Immature natural killer cell (primary cell): ENCODE measurements at regions not wholly inside any gene's neighbourhood (a gene's known extent, or its start where the extent isn't known, plus 50 kb on each side); places are given as distances from the start of the nearest gene placed in this dataset.
"Not testable (repeated sequence)": the region's sequence is repeated elsewhere in the genome, so short reads cannot be mapped to it uniquely, and the experiment has no call there.

Source experiments
- DNase-seq, 3 donors: peaks; one replicate each; pipeline ENCODE4 v3.0.0; 2022; ENCODE audit warnings: mixed read lengths in 1 of 3
- H3K27ac Mint-ChIP-seq, 6 donors: one replicate each; pipeline ENCODE4 v1.8.0; 2020; ENCODE audit warnings: mixed read lengths in 6 of 6, mild to moderate bottlenecking in 5 of 6, inconsistent platforms in 4 of 6, moderate library complexity in 3 of 6
- H3K27me3 Mint-ChIP-seq, 3 donors: one replicate each; pipeline ENCODE4 v1.8.0; 2020 to 2021; ENCODE audit warnings: low read depth in 3 of 3, mild to moderate bottlenecking in 3 of 3, mixed read lengths in 3 of 3, moderate library complexity in 3 of 3, inconsistent platforms in 1 of 3
- H3K36me3 Mint-ChIP-seq, 3 donors: one replicate each; pipeline ENCODE4 v1.8.0; 2020; ENCODE audit warnings: mixed read lengths in 3 of 3, inconsistent platforms in 2 of 3, mild to moderate bottlenecking in 2 of 3
- H3K4me1 Mint-ChIP-seq, 2 donors: one replicate each; pipeline ENCODE4 v1.8.0; 2020; ENCODE audit warnings: inconsistent platforms in 2 of 2, mild to moderate bottlenecking in 2 of 2, mixed read lengths in 2 of 2, moderate library complexity in 1 of 2
- H3K4me3 Mint-ChIP-seq, 5 donors: one replicate each; pipeline ENCODE4 v1.8.0; 2020; ENCODE audit warnings: mild to moderate bottlenecking in 5 of 5, mixed read lengths in 5 of 5, inconsistent platforms in 3 of 5, moderate library complexity in 3 of 5
- H3K9me3 Mint-ChIP-seq, 6 donors: one replicate each; pipeline ENCODE4 v1.8.0; 2020; ENCODE audit warnings: mild to moderate bottlenecking in 6 of 6, mixed read lengths in 6 of 6, inconsistent platforms in 4 of 6, moderate library complexity in 3 of 6

DNA sequence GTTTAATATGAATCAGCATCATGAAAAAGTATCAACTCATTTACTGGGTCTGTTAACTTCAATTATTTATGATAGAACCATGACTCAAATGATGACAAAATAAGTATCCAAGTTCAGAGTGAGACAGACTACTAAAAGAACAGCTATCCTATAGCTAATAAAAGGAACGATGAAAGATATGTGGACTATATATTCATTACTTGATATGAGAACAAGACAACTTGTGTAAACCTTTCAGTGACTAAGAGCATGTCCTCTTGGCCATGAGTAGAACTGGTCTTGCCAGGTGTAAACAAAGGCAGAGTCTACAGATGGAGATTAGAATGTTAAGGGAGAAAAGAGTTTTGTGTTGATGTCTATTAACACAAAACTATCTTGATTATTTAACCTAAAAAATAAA, 360.4 kb upstream of the ZC3H15 start:
- Mint-ChIP-seq H3K36me3 (no peaks in the 10 kb centered on the region), H3K4me3 (no peak overlapping the region), H3K27me3 (no peaks in the 10 kb centered on the region), H3K27ac (no peak overlapping the region), H3K9me3 (peaks cover 0 to 28% (median 17%) of the 10 kb centered on the region in 6 donors), H3K4me1 (no peaks in the 10 kb centered on the region)
- no peak for DNase-seq

DNA sequence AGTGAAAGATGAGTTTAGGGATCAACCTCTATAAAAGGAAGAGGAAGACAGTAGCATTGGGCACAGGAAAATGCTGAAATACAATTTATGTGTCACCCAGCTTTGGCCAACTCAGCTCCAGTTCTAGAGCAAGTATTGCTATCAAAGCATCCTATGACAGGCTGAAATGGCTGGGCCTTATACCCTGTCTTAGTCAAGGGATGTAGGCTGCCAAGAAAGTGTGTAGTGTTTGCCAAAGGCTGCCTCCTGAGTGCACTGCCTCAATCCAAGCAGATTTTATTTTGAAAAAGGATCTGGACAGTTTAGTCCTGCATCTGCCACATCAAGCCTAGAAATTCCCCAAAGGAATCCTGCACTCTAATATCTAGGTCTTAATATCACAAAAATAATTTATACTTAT, 359.9 kb upstream of the ZC3H15 start:
- Mint-ChIP-seq H3K27ac (no peak overlapping the region), H3K4me3 (no peak overlapping the region), H3K27me3 (no peaks in the 10 kb centered on the region), H3K36me3 (no peaks in the 10 kb centered on the region), H3K4me1 (no peaks in the 10 kb centered on the region), H3K9me3 (peaks cover 0 to 28% (median 17%) of the 10 kb centered on the region in 6 donors)
- no peak for DNase-seq

DNA sequence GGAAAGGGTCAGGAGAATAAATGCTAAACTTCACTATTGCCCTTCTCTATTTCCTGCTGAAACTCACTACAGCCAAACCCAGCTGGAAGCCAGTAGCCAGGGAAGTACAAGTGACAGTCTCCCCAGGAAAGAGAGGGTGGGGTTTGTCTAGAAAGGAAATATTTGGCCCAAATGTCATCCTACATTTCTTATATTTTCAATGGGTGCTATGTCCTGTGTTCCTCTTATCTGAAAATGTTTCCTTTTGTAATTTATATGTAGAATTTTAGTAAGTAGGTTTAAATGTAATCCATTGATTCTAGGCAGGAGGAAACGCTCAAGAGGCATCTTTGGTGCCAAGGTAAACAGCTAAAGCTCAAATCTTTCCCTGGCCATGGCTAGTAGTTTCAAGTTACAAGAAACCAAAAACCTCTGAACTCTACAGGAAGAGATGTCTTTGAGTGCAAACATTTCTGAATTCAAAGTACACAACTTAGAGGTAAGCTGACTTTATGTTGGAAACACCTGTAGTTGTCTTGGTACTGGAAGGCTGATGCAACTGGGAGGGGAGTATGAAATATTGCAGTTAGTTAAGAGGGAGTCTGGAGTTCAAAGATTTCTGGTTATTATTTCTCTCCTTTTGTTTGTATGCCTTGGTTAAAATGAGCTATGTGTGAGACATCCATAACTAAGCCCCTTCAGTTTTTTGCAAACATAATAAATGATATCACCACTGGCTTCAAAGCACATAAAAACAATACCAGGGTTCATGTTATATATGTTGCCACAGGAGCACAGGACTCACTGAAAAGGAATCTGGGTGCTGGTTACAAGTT, 356.1 kb upstream of the ZC3H15 start:
- Mint-ChIP-seq H3K4me1 (no peaks in the 10 kb centered on the region), H3K27ac (no peak overlapping the region), H3K4me3 (no peak overlapping the region), H3K9me3 (peaks cover 2 to 19% (median 10%) of the 10 kb centered on the region in 6 donors), H3K27me3 (no peaks in the 10 kb centered on the region), H3K36me3 (no peaks in the 10 kb centered on the region)
- DNase-seq: no peak

DNA sequence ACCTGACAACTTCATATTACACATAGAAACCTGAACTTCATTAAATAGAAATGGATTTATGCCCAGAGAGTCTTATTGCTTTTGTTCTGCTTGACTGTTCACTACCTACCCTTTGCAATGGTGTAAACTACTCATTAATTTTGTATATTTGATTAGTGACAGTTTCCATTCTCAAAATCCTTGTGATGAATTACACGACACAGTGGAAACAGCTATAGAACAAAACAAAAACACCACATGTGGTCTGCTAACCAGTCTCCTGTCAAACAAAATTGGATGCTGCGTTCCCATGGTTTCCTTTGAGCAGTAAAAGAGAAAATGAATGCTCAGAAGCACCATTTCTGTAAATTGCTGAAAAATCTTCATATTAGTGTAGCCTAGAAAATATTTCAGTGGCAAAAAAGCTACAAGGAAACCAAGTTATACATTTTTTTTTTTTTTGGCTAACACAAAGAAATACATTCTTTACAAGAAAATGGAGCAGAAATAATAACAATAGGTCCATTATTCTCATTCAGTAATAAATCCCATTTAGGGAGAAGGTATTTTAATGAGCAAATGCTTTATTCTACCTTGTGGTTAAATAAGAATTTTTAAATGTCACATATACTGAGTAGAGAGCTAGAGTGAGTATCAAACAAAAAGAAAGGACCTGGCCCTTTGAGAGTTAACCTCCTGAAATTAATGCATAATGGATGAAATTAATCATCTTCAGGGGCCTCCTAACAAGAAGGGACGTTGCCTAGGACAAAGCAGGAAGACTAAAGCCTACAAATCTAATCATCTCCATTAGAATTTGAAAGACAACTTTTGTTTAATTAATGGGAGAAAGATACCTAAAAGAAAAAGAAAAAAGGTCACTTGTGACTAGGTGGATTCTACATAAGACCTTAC, 355.1 kb upstream of the ZC3H15 start:
- H3K27me3 Mint-ChIP-seq: no peaks in the 10 kb centered on the region
- DNase-seq: no peak
- no peak overlapping the region for H3K4me3 Mint-ChIP-seq
- no peaks in the 10 kb centered on the region for H3K4me1 Mint-ChIP-seq
- peaks cover 3 to 26% (median 14%) of the 10 kb centered on the region in 6 donors for H3K9me3 Mint-ChIP-seq
- no peak overlapping the region for H3K27ac Mint-ChIP-seq
- H3K36me3 Mint-ChIP-seq: no peaks in the 10 kb centered on the region

DNA sequence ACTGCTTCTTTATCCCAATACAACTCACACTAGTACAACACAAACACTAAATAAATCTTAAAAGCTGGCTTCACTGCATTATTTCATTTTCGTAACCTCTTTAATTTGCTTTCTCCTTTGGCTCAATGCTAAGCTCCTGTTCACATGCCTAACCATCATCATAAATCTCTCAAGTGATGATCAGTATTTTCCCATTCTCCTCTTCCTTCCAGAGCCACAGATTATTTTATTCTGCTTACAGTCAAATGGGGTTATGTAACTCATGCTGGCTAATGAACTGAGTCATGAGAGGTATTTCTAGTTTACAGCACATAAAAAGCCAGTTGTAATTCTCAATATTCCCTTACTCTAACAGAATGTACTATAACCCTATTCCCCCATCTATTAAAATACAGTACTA, 350.4 kb upstream of the ZC3H15 start:
- H3K9me3 Mint-ChIP-seq: peaks cover 3 to 35% (median 12%) of the 10 kb centered on the region in 6 donors
- H3K27ac Mint-ChIP-seq: no peak overlapping the region
- no peak for DNase-seq
- no peaks in the 10 kb centered on the region for H3K36me3 Mint-ChIP-seq
- no peak overlapping the region for H3K4me3 Mint-ChIP-seq
- H3K4me1 Mint-ChIP-seq: no peaks in the 10 kb centered on the region
- H3K27me3 Mint-ChIP-seq: no peaks in the 10 kb centered on the region

DNA sequence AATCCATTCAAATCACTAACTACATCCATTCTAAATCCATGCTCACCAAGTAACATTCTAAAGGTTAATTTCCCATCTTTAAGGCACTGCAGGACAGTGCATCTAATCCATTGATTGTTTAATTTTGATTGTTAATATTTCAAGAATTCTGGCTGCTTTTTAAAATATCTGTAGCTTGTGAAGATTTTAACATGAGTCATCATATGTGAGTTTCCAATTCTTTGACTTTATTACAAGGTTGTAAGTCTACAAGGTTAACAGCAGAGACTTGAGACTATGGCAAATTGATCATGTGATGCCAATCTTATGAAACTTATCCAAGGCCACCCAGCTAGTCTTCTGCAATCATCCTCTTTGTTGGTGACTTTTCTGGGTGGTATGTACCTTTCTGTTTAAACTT, 349.2 kb upstream of the ZC3H15 start:
- Mint-ChIP-seq H3K4me3 (no peak overlapping the region), H3K27ac (no peak overlapping the region), H3K9me3 (peaks cover 3 to 35% (median 12%) of the 10 kb centered on the region in 6 donors), H3K36me3 (no peaks in the 10 kb centered on the region), H3K27me3 (no peaks in the 10 kb centered on the region), H3K4me1 (no peaks in the 10 kb centered on the region)
- DNase-seq: no peak

DNA sequence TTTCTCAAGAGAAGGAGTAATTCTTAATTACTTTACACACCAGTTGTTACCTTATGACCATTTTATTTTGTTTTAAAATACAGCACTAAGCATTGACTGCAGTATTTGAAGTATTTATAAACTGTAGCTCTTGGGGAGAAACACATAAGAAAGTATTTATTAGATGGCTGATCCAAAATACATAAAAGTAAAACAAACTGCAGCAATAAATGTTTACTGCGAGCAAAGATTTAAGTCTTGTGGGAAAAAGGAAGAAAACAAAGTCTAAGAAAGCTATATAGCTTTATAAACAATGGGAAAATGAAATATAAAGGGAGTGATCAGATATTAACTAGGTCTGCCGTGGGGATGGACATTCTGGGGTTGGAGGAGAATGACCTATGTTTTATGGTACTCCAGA, 347.2 kb upstream of the ZC3H15 start:
- no peak overlapping the region for H3K27ac Mint-ChIP-seq
- H3K36me3 Mint-ChIP-seq: no peaks in the 10 kb centered on the region

DNA sequence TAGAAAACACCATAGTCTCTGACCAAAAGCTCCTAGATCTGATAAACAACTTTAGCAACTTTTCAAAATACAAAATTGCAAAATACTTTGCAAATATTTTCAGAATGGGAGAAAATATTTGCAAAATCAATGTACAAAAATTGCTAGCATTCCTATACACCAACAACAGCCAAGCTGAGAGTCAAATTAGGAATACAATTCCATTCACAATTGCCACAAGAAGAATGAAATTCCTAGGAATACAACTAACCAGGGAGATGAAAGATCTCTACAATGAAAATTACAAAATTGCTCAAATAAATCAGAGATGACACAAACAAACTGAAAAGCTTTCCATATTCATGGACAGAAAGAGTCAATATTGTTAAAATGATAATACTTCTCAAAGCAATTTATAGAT, 327.0 kb upstream of the ZC3H15 start:
- Mint-ChIP-seq H3K36me3 (peaks cover 6 to 18% (median 17%) of the 10 kb centered on the region in 3 donors), H3K4me3 (no peak overlapping the region), H3K9me3 (peaks cover 21 to 73% (median 59%) of the 10 kb centered on the region in 6 donors), H3K27ac (no peak overlapping the region), H3K4me1 (no peaks in the 10 kb centered on the region), H3K27me3 (peaks cover 0 to 2% (median 1%) of the 10 kb centered on the region in 3 donors)
- DNase-seq: no peak

More for the DNA sequence above, 347.2 kb upstream of the ZC3H15 start:
- peaks cover 3 to 42% (median 9%) of the 10 kb centered on the region in 6 donors for H3K9me3 Mint-ChIP-seq
- no peak overlapping the region for H3K4me3 Mint-ChIP-seq
- no peaks in the 10 kb centered on the region for H3K27me3 Mint-ChIP-seq
- no peaks in the 10 kb centered on the region for H3K4me1 Mint-ChIP-seq
- DNase-seq: no peak

DNA sequence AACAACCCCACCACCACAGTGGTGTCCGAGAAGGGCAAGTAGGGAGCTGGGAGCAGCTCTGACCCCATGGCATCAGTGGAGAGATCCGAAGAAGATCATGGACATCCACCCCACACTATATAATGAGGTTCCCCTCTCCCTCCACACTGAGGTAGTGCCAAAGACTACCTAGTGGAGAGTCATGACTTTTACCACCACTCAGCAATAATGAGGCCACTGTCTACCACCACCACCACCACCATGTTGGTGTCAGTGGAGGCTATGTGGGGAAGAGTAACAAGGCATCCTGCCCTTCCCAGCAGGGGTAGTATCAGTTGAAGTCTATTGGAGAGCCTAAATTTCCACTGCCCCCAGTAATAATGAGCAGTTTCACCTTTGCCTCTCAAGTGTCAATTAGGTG, 321.7 kb upstream of the ZC3H15 start:
- H3K27ac Mint-ChIP-seq: no peak overlapping the region
- H3K36me3 Mint-ChIP-seq: peaks cover 6 to 27% (median 17%) of the 10 kb centered on the region in 3 donors
- peaks cover 16 to 65% (median 38%) of the 10 kb centered on the region in 6 donors for H3K9me3 Mint-ChIP-seq

DNA sequence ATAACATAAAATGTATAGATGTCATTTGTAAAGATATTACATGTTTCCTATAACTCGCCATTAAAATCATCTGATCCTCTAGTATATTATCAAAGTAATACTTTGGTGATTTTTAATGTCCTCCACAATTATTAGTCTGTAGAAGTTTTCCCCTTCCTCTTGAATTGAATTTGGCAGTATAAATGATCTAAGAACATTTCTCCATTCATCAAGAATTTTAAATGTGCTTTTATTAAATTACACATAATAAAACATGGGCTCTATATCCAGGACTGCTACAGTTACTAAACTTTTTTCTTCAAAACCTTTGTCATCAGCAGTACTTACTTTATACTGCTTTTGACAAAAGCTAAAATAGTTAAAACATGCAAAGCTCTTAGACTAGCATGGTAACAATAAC, 315.4 kb upstream of the ZC3H15 start:
- no peak for DNase-seq
- Mint-ChIP-seq H3K9me3 (peaks cover 7 to 21% (median 12%) of the 10 kb centered on the region in 6 donors), H3K27me3 (peaks cover 0 to 1% (median 0%) of the 10 kb centered on the region in 3 donors), H3K4me1 (no peaks in the 10 kb centered on the region), H3K4me3 (no peak overlapping the region), H3K36me3 (peaks cover 0 to 10% (median 4%) of the 10 kb centered on the region in 3 donors), H3K27ac (no peak overlapping the region)

More for the DNA sequence above, 321.7 kb upstream of the ZC3H15 start:
- no peak overlapping the region for H3K4me3 Mint-ChIP-seq
- DNase-seq: no peak
- H3K4me1 Mint-ChIP-seq: no peaks in the 10 kb centered on the region
- H3K27me3 Mint-ChIP-seq: peaks cover 0 to 3% (median 0%) of the 10 kb centered on the region in 3 donors

DNA sequence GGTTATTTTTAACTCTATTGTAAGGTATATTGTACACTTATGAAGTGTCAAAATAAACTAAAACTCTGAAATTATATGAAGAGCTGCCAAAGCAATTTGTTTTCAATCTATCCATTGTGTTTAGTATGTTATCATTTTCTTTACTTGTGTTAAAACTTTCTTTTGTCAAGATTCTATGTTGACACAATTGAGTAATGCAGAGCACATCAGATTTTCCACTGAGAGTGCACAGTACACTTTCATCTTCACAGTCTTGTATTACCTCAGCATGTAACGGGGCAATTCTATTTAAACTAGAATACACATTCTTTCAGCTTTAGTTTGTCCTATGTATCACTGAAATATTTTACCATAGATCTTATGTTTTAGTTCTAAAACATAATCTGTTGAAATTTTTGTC, 304.4 kb upstream of the ZC3H15 start:
- H3K27me3 Mint-ChIP-seq: peaks cover 0 to 2% (median 2%) of the 10 kb centered on the region in 3 donors
- H3K4me1 Mint-ChIP-seq: no peaks in the 10 kb centered on the region
- no peak overlapping the region for H3K4me3 Mint-ChIP-seq
- H3K9me3 Mint-ChIP-seq: peaks cover 1 to 44% (median 14%) of the 10 kb centered on the region in 6 donors
- H3K36me3 Mint-ChIP-seq: peaks cover 0 to 9% (median 4%) of the 10 kb centered on the region in 3 donors
- DNase-seq: no peak
- no peak overlapping the region for H3K27ac Mint-ChIP-seq

DNA sequence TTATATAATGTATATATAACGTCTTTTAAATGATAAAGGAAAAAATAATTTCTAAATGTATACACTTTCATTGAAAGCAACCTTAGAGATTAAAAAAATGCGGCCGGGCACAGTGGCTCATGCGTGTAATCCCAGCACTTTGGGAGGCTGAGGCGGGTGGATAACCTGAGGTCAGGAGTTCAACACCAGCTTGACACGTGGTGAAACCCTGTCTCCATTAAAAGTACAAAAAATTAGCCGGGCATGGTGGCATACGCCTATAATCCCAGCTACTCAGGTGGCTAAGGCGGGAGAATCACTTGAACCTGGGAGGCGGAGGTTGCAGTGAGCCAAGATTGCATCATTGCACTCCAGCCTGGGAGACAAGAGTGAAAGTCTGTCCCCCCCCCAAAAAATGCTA, 303.7 kb upstream of the ZC3H15 start:
- not testable (repeated sequence) for H3K27me3 Mint-ChIP-seq

DNA sequence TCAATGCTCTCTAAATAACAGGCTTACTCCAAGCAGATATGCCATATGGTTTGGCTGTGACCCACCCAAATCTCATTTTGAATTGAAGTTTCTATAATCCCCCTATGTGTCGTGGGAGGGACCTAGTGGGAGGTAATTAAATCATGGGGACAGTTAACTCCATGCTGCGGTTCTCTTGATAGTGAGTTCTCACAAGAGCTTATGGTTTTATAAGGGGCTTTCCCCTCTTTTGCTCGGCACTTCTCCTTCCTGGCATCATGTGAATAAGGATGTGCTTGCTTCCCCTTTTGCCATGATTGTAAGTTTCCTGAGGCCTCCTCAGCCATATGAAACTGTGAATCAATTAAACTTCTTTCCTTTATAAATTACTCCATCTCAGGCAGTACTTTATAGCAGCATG, 302.7 kb upstream of the ZC3H15 start:
- no peak overlapping the region for H3K27ac Mint-ChIP-seq
- H3K9me3 Mint-ChIP-seq: peaks cover 3 to 46% (median 15%) of the 10 kb centered on the region in 6 donors

More for the DNA sequence above, 303.7 kb upstream of the ZC3H15 start:
- H3K36me3 Mint-ChIP-seq, H3K4me3 Mint-ChIP-seq, H3K27ac Mint-ChIP-seq, H3K4me1 Mint-ChIP-seq, DNase-seq: not testable (repeated sequence)
- peaks cover 3 to 44% (median 15%) of the 10 kb centered on the region in 6 donors for H3K9me3 Mint-ChIP-seq

DNA sequence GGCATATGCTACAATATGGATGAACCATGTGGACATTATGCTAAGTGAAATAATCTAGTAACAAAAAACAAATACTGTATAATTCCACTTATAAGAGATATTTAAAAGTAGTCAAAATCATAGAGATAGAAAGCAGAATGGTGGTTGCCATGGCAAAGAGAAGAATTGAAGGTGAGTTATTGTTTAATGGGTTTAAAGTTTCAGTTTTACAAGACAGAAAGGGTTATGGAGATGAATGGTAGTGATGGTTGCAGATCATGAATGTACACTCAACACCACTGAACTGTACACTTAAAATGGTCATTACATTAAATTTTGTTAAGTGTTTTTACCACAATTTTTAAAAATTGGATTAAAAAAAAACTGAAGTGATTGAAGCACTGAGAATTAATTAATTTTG, 298.2 kb upstream of the ZC3H15 start:
- H3K4me1 Mint-ChIP-seq: no peaks in the 10 kb centered on the region
- no peak overlapping the region for H3K4me3 Mint-ChIP-seq
- H3K9me3 Mint-ChIP-seq: peaks cover 0 to 38% (median 16%) of the 10 kb centered on the region in 6 donors
- H3K27ac Mint-ChIP-seq: no peak overlapping the region
- H3K27me3 Mint-ChIP-seq: peaks cover 0 to 2% (median 0%) of the 10 kb centered on the region in 3 donors
- no peak for DNase-seq
- H3K36me3 Mint-ChIP-seq: peaks cover 4 to 7% (median 5%) of the 10 kb centered on the region in 3 donors

More for the DNA sequence above, 302.7 kb upstream of the ZC3H15 start:
- no peak overlapping the region for H3K4me3 Mint-ChIP-seq
- H3K36me3 Mint-ChIP-seq: peaks cover 0 to 9% (median 4%) of the 10 kb centered on the region in 3 donors
- DNase-seq: no peak
- H3K27me3 Mint-ChIP-seq: peaks cover 0 to 2% (median 2%) of the 10 kb centered on the region in 3 donors
- no peaks in the 10 kb centered on the region for H3K4me1 Mint-ChIP-seq
